TTC549 (cell line): ENCODE measurements at regions not wholly inside any gene's neighbourhood (a gene's known extent, or its start where the extent isn't known, plus 50 kb on each side); places are given as distances from the start of the nearest gene placed in this dataset.
A peak's percentile ranks its signal among the peaks of the same experiment; 100 is the strongest.
"Not testable (repeated sequence)": the region's sequence is repeated elsewhere in the genome, so short reads cannot be mapped to it uniquely, and the experiment has no call there.

ENCODE experiments used
- FAIRE-seq: peaks from 2 replicates; lab custom pipeline; 2012; peaks lifted over from hg19 to GRCh38; lab: Jason Lieb, UNC

DNA sequence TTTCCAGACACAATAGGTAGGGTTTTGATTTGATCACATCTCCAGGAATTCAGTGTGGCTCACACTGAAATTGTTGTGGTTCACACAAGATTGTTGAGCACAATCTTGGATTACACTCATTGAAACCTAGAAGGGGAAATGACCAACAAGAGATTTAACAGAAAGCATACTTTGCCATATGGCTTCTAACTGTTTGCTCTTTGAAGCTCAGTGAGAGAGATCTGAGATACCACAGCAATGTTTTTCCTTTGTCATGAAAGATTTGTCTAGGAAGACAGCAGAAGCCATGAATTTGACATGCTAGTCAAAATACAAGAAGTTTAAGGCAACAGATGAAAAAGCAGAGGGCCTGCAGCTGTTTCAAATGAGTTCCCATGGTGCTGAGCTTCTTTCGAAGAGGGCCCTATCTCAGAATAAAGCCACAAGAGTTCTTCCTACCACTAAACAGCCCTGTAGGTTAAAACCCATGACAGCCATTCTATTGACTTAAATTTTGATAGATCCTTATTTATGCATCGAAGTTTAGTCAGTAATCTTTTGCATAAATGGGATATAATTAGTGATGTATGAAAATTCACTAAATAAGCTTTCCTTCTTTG lies 650.4 kb downstream of the LTN1 start:
- no peak for FAIRE-seq

DNA sequence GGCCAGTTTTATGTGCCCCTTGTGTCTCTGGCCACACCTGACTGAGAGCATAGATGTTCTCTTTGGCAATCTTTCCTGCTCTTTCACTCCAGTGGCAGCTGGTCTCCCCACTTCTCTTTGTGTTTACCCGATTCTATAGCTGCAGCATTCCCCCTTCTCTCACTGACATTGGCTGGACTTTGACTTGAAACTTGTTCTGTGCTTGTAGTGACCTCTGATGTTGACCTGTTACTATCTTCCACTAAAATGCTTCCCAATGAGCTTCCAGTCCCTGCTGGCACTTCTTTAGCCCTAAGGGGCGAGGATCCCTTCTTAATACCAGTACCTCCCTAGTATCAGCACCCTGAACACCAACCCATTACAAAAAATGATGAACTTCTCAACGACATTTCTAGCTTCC lies 653.3 kb downstream of the LTN1 start:
- FAIRE-seq = no peak

DNA sequence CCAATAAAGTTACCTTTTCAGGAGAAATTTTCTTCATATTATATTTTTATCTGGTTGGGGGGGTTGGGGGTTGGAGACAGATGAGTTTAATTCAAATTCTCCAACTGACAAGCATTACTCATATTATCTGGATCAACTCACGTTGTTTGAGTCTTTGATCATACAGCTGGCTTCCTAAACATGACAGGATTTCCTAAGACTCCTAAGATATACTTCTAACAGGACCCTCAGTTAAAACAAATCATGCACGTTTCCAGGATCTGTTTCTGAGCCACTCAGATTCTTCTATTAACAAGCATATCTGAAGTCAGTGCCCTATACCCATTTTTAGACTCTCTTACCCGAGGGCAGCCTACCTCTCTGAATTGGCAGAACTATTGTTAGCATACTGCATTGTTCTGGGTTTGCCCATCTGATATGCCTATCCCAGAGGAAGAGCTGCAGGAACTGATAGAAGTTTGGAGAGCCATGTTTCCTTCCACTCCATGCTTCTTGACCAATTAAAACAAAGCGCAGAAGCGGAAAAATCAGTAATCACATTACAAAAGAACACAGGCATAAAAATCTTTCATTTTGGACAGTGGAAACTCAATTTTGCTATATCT lies 653.9 kb downstream of the LTN1 start:
- no peak for FAIRE-seq

DNA sequence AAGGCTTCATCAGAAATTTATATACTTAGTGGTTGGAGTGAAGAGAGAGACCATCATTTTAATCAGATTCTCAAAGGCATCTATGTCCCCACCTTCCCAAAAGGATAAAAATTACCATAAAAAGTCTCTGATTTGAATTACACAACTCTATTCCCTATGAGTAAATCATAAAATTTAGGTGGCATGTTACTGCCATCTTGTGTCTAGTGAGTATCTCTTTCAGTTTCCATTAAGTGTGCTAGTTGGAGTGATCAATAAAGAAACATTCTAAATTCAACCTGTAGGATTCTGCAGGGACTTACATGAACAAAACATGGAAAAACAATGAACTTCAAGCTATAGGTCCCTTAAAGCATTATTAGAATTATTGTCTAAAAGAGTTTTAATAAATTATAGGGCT lies 655.4 kb downstream of the LTN1 start:
- FAIRE-seq = peak; percentile 56

DNA sequence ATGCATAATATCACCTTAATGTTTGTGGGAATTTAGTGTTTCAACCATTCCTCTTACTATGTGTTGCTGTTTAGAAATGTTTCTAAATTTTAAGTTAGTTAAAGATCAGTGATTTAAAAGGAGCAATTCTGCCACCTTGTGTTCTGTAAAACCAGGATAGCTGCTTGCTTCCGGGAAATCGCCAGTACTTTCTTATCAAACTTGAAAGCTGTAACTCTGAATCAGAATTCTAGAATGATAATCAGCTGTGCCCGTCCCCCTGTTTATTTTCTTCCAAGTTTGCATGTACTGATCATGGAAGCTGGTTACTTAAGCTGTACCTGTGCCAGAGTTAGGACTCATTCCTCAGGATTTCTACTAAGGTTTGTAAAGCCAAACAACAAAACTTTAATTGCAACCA lies 656.4 kb downstream of the LTN1 start:
- FAIRE-seq = peak; percentile 82

DNA sequence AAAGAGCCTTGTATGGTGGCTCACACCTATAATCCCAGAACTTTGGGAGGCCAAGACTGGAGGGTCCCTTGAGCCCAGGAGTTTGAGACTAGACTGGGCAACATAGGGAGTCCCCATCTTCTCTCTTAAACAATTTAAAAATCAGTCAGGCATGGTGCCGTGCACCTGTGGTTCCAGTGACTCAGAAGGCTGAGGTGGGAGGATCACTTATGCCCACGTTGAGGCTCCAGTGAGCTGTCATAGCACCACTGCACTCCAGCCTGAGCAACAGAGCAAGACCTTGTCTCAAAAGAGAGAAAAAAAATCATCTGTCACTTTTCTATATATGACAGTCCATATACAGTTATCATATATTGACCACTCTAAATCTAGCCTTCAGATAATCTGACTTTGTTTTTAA lies 658.3 kb downstream of the LTN1 start:
- FAIRE-seq = no peak

DNA sequence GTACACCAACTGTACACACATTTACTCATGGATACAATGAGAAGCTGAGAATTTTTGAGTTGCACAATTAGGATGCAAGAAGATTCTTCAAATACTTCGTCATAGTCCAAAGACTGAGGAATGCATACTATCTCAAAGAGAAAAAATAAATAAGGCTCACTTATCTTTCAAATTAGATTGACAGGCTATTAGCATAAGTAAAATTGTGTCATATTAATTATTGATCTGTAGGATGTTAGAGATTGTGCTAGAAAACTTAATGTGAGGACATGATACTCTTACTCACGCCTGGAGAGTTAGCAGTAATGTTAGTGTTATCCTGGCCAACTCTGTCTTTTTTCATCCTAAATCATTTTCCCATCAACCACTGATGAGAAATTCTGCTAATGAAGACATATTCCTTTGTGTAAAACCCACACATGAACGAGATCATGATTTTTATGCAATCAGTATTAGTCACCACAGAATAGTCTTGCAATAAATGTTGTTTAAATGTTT lies 659.0 kb downstream of the LTN1 start:
- no peak for FAIRE-seq

DNA sequence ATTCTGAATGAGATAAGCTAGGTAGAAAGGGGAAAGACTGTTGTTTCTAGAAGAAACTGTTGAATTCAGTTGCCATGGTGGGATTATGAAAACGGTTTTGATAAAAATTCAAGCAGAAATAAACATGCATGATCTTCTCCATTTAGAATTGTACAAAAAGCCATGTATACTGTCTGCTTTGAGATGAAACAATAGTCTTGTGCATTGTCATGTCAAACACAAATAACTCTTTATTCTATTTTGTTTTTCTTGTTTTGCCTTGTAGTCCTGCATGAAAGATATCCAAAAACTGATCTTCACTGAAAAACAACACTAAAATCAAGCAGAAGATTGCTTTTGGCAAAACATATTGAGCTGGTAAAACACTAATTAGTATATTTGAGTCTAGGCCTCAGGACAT lies 659.9 kb downstream of the LTN1 start:
- FAIRE-seq = no peak

DNA sequence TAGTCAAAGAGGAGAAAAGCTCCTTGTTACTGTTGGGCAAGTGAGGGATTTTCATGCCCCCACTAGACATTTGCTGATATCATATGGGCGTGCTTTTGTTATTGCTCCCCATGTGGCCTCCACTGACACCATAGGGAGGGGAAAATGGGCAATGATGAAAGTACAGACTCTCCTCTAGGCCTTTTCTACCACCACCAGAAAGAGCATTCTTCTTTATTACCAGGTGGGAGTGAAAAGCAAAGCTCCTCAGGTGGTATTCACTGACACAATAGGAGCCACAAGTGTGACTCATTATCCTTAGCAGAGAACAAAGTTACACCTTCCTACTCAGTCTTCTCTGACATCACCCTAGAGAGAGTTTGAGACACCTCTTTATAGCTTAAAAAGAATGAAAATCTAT lies 667.1 kb downstream of the LTN1 start:
- FAIRE-seq = no peak

DNA sequence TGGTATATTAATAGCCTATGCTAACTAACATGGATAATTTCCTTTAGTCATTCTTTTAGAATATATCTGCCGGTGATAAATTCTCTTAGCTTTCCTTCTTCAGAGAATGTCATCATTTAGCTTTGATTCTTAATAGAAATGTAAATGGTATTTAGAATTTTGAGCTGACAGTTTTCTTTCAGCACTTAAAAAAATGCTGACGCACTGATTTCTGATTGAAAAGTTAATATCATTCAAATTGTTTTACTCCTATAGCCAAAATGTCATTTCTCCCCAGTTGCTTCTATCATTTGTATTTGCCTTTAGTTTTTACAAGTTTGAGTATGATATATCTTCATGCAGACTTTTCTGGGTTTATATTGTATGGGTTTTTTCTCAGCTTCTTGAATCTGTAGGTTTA lies 668.0 kb downstream of the LTN1 start:
- FAIRE-seq = no peak

DNA sequence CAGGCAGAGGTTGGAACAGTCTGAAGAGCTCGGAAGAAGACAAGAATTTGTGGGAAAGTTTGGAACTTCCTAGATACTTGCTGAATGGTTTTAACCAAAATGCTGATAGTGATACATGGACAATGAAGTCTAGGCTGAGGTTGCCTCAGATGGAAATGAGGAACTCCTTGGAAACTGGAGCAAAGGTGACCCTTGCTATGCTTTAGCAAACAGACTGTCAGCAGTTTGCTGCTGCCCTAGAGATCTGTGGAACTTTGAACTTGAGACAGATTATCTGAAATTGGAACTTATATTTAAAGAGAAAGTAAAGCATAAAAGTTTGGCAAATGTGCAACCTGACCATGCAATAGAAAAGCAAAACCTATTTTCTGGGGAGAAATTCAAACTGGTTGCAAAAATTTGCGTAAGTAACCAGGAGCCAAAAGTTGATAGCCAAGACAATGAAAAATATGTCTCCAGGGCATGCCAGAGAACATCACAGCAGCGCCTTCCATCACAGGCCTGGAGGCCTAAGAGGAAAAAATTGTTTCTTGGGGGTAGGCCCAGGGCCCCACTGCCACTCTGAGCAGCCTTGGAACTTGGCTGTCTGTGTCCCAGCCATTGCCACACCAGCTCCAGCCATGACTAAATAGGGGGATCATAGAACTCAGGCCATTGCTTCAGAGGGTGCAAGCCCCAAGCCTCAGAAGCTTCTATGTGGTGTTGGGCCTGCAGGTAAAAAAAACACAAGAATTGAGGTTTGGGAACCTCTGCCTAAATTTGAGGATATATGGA lies 675.3 kb downstream of the LTN1 start:
- FAIRE-seq = no peak

DNA sequence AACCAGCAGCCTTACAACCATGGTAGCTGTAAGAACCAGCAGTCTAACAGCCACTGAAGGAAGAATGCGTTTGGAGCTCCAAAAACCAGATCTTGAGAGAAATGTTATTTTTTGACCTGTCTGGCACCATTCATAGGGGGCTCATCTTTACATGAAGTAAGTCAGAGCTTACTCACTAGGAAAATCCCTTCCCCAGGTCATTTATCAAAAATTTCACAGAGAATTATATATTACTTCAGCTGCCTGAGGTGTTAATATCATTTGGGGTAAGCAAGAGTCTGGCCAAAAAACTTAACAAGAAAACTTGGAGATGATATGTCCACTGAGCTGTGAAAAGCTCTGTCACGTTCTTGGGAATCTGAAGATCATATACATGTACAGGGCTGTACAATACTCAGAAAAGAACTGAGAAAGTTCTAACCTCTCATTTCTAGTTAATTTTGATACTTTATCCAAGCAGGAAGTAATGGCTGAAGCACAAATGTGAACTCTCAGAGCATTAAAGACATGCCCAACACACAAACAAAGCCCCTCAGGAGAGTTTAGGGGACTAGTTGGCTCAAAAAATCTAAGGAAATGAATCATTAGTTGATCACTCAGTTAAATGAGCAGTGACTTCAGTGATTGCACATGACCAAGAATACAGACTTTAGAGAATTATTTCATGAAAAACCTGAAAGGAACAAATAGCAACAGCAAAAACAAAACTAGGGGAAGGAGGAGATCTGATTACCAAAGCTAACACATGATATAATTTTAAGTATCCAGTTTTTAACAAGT lies 681.1 kb downstream of the LTN1 start:
- no peak for FAIRE-seq

DNA sequence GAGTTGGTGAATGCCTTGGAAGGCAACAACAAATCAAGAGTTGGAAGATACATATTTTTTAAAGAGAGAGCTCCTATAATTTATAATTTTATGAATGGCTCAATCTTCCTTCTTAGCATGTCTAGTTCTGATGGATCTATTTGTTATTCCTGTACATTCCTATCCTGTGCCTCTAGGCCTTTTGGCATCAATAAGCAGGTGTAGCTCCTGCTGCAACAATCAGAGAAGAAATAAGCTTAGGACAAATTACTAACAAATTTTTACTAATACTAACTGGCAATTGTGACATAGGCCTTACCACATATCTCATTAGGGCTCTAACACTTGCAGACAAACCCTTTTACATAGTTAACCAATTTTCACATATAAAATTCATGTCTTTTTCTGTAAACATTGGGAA lies 682.0 kb downstream of the LTN1 start:
- FAIRE-seq = no peak

DNA sequence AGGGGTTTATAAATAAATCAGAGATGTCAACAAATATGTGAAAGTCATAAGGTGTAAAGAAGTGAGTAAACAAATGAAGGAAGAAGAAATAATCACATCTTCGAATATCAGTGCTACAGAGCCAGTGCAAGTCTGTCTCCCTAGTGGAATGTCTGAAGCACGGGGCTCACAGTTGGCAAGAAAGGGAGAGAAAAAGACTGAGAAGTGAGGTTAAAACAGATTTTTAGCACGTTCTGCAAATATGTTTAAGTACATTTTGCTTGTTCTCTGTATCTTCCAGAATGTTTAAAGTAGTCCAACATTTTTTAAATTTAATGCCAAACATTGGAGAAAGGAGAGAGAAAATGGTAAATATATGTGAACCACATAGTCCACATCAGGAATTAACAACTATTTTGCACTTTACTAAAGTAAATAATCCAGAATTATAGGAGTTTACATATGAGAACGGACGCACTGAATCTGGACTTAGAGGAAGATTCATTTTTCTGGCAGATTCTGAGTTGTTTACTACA lies 682.4 kb downstream of the LTN1 start:
- FAIRE-seq = no peak

DNA sequence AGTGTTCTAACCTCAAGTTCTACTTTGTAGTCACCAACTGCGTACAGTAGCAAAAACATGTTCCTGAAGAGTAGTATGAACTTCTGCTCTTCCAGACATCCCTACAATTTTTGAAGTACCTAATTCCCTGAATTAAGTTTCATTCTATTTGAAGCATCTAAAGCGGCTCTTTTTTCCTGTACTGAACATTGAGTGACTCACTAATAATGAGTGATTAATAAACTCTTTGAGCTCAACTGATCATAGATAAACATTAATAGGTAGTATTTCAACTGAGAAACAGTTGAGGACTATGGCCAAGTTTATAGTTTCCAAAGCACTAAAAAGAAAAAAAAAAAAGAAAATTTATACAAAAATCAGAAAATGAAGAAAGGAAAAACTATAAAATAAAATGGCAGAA lies 683.1 kb downstream of the LTN1 start:
- no peak for FAIRE-seq

DNA sequence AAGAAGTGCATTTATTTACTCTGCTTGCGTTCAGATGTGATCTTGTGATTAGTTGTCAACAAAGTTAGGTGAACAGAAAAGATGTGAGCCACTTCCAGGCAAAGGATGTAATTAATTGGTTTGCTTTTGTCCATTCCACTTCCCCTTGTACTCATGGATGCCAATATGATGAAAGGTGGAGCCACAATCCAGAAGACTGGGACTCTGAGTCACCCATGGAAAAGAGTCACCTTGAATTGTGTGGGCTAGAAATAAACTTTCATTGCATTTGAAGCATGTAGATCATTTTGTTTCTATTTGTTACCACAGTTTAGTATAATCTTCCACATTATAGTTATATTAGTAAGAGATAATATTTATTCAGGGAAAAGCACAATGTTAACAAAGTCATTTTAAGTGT lies 684.2 kb downstream of the LTN1 start:
- FAIRE-seq = no peak

DNA sequence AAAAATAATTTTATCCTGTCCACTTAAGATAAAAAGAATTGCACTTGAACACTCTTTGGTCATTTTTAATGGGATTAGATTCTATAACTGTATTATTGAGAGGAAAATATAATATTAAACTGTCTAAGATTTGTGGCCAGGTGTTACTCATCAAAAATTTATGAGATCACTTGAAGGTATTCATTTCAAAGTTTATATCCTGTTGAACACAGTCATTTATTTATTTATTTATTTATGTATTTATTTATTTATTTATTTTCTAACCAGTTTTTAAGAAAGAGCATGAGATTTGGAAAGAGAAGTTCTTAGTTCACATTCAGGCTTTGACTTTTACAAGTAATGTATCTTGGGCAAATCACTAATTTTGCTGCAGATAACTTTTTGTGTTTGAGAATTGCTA lies 692.7 kb downstream of the LTN1 start:
- no peak for FAIRE-seq

DNA sequence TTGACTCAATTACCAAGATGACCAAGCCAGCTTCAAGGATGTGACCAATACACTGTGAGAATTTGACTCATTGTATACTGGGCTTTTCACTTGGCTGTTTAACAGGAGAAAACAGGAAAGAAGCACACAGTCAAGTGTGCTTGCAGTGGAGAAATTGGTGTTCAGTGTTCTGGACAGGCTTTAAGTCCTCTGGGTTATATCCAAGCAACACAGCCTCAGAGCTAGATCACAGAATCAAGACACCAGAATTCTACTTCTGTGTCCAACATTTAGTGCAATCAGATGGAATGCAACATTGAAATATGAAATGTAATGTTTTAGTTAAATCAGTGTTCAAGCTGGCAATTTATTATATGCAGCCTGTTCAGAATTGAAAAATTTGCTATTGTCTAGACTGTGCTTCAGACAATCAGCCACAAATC lies 694.4 kb downstream of the LTN1 start:
- FAIRE-seq = no peak

DNA sequence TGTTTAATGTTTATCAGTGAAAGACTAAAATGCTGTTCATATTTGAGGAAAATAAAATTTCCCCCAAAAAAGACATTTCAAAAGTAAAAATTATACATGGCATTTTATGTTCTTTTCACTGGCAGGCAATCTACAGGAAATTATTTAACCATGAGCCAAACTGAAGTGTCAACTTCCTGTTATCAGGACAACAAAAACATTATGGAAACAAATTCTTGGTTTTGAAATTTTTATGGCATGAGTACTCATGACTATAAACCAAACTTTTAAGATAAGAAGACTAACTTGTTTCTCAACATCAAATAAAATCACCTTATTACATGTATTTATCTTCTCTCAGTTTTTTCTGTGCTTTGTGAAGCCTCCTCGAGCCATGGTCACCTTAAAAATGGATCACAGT lies 698.6 kb downstream of the LTN1 start:
- FAIRE-seq = no peak

DNA sequence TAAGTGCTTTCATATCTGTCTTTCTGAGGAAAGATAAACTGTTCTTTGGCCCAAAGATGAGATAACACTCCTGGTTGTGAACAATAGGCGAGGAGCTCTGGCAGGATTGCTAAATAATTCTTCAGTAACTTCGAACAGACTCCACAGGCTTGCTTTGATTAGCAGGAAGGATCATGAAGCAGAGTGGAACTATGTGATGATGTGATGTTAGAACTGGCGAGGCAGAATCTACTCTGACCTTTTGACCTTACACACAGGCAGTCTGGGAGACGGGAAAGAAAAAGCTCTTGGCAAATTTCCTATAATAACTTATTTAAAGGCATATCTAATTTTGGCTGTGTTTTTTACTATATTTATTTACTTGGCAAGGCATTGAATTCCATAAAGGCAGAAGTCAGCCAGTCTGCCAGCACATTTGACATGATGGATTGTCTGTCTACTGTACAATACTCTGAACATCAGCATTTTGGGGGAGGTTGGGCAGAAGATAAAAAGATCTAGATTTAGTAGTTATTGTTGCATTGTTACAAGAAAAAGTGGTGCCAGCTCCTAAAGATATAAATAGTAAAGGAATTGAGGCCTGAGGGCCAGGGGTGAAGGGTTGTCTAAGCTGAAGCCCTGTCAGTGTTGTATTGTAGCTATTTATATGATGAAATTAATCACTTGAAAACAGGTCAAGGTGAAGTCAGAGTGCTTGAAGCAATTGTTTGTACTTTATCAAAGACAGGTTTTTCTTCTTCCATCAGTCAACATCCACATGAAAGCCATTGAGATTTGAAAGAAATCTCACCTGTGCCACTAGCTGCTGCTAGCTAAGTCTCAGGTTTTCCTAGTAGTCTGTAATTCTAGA lies 708.8 kb downstream of the LTN1 start:
- FAIRE-seq = no peak

DNA sequence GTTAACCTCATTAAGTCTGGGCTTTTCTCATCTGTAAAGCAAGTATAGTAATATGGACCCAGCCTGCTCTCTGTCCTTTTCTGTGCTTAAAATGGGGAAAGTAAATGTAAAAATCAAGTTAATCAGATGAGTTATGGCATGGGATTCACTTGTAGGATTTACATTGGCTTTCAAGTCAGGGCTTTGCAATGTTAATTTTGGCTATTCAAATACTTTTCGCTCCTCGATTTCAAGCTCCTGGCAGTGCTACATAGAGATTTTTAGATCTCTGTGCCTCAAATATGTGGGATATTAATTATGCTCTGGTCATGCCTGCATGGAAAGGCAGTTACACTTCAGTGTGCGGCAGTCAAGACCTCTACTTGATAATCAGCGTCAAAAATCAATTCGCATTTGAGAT lies 709.8 kb downstream of the LTN1 start:
- no peak for FAIRE-seq

DNA sequence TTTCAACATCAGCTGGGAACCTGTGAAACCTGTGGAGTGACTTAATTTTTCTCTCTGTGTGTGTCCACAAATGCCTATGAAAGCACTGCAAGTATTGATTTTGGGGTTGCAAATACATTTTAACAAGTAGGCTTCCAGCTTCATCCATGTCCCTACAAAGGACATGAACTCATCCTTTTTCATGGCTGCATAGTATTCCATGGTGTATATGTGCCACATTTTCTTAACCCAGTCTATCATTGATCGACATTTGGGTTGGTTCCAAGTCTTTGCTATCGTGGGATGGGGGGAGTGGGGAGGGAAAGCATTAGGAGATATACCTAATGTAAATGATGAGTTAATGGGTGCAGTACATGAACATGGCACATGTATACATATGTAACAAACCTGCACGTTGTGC lies 711.3 kb downstream of the LTN1 start:
- FAIRE-seq = not testable (repeated sequence)
